GM12892 (cell line): ENCODE measurements at regions not wholly inside any gene's neighbourhood (a gene's known extent, or its start where the extent isn't known, plus 50 kb on each side); places are given as distances from the start of the nearest gene placed in this dataset.
A peak's percentile ranks its signal among the peaks of the same experiment; 100 is the strongest.

ENCODE experiments used
- POLR2A ChIP-seq: IDR thresholded peaks from 2 replicates; pipeline ENCODE4 v1.6.1; 2011; ENCODE audit warnings: low read depth, low read length, control low read depth
- POLR2AphosphoS5 ChIP-seq: IDR thresholded peaks from 2 replicates; pipeline ENCODE4 v1.6.1; 2011; ENCODE audit warnings: low read depth, low read length, control low read depth

GRCh38 chr6:37569317-37569716 lies 69.6 kb upstream of the CCDC167 start:
- 0 out of 2 replicates have a peak, but pooled peaks have one; percentile 28 for TF ChIP-seq POLR2A
- TF ChIP-seq POLR2AphosphoS5: peak; percentile 26; the same call in 1 of the 2 replicates
